Kidney glomerular epithelial cell (primary cell): ENCODE measurements at regions not wholly inside any gene's neighbourhood (a gene's known extent, or its start where the extent isn't known, plus 50 kb on each side); places are given as distances from the start of the nearest gene placed in this dataset.
"Not testable (repeated sequence)": the region's sequence is repeated elsewhere in the genome, so short reads cannot be mapped to it uniquely, and the experiment has no call there.

Experiments
- DNase-seq: peaks from one replicate; lab custom pipeline; 2025; lab: John Stamatoyannopoulos, UW

DNA sequence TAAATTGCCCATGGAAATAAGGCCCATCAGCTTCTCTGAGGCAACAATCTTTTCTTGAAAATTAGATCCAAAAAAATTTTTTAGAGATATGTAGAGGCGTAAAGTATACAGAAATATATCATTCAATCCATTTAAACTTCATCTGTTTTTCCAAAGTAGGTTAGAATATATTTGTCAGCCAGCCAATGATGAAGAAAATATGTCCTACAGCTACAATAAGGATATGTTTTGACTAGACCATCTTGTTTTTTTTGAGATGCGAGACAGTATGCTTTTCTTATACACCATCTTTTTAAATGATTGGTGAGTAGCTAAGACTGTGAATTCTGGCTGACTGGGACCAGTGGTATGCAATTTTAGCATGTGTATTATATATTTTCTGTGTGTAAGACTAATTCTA is 630.4 kb upstream of the CNTN5 start:
- DNase-seq, result no peak

DNA sequence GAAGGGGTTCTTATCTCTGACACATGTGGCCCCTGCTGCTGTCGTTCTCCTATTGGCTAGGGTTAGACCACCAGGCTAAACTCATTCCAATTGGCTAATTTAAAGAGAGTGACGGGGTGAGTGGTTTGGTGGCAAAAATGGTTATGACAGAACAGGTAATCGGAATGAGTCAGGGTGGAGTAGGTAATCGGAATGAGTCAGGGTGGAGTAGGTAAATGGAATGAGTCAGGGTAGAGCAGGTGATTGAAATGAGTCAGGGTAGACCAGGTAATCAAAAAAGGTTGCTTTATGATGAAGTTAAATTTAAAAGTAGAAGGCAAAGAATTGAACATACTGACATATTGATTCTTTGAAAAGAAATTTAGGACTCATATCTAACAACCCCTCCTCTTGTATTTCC is 626.2 kb upstream of the CNTN5 start:
- not testable (repeated sequence) for DNase-seq

DNA sequence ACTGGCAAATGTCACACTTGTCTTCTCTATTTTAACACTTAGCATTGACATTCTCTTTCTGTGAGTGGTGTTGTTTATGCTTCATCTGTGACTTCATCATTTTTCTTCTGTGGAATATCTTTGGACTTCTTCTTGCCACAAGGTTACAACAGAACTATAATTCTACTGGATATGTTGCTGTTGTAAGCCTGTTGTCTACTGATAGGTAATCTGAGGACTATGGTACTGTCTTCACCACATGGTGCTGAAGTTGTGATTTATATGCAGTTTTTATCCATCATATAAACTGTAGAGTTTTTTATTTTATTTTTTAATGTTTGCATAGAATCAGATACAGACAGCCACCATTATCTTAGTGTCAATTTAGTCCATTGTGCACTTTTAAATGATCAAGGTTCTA is 622.2 kb upstream of the CNTN5 start:
- no peak for DNase-seq

DNA sequence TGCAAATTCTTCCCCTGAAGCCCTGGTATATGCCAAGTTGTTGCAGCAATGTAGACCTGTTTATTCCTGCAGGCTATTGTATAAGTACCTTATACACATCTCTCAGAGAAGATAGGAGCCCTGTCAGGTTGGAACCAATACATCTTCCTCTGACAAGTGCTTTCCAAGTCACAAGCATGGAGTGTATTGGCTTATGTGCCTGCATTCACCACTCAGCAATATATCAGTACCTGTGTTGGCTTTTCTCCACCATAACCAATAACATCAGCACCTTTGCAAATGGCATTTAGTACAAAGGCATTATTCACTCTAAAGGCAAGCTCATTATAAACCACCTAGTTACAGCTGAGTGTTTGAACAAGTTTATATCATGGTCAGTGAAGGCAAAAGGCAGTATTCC is 611.7 kb upstream of the CNTN5 start:
- no peak for DNase-seq

DNA sequence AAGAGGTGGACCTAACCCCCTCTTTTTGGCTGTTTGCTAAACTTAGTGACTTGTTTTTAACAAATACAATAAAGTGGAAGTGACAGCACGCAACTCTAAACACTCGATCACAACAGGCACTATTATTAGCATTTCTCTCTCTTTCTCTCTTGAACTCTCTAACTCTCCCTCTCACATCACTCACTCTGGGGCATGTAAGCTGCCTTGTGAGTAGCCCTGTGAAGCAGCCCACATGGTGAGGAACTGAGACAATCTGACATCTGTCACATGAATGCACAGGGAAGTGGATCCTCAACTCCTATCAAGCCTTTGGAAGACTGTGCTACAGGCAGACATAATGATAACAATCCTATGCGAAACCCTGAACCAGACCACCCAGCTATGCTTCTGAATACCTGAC is 609.0 kb upstream of the CNTN5 start:
- no peak for DNase-seq

DNA sequence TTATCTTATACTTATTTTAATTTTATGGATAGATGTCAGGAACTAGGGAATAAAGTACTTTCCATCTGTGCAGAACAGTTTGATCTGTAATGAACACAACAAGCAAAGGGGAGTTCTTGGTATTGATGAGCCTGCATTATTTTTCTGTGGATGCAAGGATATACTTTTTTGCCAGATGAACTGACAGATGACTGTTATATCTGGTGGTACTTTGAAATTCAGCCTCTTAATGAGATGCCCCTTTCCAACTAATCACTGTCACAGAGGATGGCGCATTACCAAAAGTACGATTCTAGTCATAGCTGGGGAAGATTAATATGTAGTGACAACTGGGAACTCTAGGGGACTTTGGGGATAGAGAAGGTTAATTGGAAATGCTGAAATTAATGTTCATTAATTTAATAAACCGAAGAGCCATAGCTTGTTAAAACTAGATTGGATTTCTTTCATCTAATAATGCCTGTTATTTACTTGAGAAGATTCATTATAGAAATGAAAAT is 603.4 kb upstream of the CNTN5 start:
- no peak for DNase-seq

DNA sequence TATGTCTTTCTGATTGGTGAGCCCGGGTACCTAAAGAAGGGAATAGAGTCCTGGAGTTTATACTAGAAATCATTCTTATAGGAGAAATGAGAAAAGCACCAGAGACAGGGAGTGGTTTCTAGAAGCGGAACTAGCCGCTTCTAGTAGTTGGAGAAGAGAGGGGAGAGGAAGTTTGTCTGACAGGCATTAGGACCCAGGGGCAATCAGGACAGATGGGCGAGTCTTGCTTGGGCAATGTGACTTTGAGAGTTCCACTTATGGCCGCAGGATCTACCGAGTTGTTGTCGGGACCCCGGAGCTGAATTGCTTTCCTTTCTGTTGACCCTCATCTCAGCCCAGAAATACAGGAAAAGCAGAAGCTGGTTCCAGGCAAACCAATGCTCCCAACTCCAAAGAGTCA is 596.8 kb upstream of the CNTN5 start:
- DNase-seq, result no peak

DNA sequence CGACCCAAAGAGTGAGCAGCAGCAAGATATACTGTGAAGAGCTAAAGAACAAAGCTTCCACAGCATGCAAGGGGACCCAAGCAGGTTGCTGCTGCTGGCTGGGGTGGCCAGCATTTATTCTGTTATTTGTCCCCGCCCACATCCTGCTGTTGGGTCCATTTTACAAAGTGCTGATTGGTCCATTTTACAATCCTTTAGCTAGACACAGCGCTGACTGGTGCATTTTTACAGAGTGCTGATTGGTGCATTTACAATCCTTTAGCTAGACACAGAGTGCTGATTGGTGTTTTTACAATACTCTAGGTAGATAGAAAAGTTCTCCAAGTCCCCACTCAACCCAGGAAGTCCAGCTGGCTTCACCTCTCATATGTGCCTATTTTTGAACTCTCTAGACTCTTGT is 596.0 kb upstream of the CNTN5 start:
- DNase-seq, result not testable (repeated sequence)

DNA sequence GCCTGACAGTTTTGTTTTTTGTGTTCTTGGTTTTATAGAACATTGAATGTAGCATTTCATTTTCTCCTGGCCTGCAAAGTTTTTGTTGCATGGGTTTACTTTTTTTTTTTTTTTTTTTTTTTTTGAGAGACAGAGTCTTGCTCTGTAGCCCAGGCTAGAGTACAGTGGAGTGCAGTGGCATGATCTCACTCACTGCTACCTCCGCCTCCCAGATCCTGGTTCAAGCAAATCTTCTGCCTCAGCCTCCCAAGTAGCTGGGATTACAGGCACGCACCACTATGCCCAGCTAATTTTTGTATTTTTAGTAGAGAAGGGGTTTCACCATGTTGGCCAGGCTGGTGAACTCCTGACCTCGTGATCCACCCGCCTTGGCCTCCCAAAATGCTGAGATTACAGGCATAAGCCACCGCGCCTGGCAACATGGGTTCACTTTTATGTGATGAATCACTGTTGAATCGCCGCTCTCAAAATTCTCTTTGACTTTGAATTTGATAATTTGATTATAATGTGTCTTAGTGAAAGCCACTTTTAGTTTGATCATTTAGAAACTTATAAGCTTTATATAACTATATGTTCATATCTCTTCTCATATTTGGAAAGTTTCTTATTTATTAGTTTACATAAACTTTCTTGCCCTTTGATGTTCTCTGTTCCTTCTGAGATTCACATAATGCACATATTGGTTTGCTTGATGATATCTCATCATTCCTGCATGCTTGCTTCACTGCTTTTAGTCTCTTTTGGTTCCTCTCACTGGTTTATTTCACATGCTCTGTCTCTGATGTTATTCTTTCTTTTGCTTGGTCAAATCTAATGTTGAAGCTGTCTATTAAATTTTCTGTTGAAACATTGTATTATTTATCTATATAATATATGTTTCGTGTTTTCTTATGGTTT is 589.0 kb upstream of the CNTN5 start:
- no peak for DNase-seq

DNA sequence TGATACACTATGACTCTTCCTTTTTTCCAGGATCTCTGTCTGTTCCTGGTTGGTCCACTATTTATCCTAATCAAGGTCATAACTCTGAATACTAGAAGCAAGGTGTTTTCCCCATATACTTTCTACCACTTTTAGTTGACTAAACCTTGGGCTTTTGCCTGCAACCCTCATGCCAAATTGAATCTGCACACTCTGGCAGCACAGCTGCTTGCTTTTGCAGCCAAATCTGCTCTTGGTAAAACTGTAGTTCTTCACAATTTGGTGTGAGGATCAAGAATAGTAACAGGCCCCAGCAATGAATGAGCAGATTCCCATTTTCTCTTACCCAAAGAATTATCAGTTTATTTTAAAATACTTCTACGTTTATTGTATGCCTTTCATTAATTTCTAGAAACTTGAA is 586.5 kb upstream of the CNTN5 start:
- DNase-seq, result no peak

DNA sequence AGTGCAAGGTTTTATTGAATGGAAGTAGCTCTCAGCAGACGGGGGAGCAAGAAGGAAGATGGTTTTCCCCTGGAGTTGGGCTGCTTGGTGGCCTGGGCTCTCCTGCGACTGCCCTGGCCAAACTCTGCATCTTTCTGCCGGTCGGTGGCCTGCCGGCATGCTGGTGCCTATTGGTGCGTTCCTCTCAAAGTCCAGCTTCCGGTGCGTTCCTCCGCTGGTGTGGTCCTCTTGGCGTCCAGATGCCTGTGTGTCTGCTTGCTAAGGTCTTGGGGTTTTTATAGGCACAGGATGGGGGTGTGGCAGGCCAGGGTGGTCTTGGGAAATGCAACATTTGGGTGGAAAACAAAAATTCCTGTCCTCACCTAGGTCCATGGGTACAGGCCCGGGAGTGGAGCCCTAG is 567.4 kb upstream of the CNTN5 start:
- no peak for DNase-seq

DNA sequence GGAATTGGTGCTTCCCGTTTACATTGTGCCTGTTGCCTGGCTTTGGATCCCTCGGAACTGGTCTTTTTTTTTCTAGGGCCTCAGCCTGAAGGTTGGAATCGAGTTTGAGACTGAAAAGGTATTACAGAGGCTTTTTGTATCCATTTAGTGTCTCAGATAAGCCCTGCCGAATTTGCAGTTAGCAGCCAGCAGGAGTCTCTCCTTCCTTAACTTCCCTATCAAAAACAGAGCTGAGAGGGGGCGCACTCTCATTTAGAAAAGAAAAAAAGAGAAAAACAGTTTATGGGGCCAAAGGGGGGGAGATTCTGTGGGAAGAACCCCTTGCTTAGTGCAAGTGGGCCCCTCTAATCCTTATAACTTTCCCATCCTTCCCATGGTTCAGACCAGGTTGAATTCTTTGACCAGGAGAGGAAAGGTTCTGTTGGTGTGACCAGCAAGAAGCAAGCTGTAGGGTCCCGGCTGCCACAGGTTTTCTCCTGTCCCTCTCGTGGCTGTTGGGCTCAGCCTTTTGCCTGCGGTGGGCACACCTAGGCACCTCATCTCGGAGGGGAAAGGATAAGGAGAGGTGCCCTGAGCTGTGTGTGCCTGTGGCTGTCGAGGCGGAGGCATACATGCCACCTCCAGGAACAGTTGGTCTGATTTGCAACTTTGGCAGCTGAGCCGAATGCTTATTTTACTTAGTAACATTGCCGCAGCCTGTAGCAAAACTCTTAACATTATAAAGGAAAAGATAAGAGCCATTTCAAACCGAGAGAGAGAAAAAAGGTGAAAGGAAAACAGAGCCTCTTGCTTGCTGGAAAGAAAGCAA is 565.0 kb upstream of the CNTN5 start:
- DNase-seq, result no peak

DNA sequence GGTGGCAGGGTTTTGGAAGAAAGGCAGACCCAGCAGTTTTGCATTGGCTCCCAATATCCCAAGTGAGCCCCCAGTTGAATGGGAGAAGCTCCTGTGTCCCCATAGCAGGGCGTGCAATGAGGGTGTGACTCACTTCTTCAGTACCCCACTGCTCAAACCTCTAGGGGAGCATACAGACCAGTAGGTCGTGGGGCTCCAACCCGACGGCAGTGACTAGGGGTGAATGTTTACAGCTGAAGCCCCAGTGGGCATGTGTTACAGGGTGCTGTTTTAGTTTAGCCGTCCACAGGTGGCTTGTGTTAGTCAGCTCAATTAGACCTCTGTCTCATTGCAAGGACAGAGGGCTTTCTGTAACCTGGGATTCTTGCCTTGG is 564.5 kb upstream of the CNTN5 start:
- no peak for DNase-seq

DNA sequence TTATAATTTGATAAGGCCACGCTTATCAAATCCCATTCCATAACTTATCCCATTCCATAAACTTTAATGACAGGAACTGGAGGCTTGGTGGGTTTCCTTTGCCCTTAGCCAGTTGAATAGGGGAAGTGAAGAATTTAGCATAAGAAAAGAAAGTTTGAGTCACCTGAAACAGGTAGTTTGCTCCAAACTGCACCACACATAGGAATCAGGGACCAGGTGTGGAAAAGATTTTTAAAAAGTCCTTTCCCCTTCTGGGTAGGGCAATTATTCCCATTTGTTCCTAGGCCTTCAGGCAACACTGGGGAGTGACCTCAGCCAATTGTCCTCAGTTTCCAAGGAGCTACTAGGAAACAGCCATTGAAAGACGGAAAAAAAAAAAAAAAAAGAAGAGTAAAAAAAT is 525.7 kb upstream of the CNTN5 start:
- DNase-seq, result no peak

DNA sequence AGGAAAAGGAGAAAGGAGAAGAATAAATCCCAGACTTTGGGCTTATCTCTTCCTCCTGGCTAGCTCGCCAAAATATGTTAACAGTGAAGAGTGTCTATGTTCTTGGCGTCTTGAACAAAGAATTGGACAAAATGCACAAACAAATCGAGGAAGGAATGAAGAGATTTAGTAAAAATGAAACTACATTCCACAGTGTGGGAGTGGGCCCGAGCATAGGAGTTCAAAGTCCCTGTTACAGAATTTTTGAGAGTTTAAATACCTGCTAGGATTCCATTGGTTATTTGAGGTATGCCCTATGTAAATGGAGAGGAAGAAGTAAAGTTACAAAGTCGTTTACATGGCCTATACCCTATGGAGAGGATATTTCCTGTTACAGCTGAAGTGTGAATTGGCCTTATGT is 525.1 kb upstream of the CNTN5 start:
- no peak for DNase-seq

DNA sequence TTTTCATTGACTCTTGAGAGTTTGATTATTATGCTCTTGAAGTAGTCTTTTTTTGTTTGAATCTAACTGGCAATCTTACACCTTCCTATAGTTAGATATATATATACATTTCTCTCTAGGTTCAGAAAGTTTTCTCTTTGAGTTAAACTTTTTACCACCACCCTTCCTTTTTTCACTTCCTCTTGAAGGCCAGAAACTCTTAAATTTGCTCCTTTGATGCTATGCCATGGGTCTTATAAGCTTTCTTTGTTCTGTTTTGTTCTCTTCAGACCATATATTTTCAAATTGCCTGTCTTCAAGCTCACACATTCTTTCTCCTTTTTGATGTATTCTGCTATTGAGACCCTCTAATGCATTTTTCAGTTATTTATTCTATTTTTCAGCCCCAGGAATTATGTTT is 513.5 kb upstream of the CNTN5 start:
- DNase-seq, result no peak

DNA sequence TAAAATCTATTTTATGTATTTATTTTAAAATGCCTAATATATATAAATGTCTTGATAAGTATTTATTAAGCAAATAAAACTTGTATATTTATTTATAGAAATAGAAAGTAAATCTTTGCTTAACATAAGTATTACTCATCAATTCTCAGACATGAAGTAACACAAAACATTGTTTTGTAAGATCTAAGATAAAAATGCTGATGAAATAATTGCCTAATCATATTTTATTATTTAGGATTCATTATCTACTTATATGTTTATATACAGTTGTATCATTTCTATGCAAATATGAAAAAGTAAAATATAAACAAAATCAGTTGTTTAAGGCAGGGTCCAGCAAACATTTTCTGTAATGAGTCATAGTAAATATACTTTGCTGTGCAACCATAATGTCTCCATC is 507.8 kb upstream of the CNTN5 start:
- DNase-seq, result no peak

DNA sequence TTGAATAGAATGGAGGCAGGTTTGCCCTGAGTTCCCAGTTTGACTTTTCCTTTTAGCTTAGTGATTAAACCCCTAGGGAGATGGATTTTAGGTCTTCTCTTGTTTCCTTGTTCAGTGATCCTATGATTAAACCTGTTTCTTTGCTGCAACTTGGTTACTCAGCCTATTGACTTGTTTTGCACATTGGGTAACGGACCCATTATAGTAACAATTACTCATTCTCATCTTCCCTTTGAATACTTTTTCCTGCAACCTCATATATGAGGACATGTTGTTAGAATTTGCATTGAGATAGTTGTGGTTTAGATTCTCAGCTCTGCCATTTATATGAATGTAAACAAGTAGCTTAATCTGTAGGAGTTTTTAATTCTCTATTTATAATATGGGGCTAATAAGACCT is 489.2 kb upstream of the CNTN5 start:
- no peak for DNase-seq

DNA sequence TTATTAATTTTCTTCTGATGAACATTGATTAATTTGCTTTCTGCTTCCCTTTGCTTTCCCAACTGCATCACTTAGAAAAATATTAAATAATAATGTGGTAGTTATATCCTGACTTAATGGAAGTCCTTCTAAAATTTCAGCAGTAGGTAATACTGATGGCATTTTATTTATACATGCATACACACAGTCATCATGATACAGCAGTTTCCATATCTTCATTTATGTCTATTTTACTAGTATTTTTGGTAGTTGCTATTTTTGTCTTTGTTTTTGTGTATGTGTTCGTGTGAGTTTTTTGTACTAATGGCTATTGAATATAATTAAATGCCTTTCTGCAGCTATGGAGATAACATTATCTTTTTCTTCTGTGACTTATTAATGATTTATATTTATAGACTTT is 484.7 kb upstream of the CNTN5 start:
- no peak for DNase-seq

DNA sequence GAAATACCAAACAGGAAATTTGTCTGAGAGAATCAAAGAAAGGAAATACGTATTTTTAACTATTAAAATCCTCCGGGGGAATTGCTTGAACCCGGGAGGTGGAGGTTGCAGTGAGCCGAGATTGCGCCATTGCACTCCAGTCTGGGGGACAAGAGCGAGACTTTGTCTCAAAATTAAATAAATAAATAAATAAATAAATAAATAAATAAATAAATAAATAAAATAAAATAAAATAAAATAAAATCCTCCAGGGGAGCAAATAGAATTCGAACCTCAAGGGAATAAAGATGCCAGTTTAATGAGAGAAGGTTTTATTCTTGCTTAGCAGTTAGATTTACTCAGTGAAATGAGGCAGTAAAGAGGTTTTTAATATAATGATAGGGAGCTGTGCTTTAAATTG is 482.4 kb upstream of the CNTN5 start:
- DNase-seq, result not testable (repeated sequence)

DNA sequence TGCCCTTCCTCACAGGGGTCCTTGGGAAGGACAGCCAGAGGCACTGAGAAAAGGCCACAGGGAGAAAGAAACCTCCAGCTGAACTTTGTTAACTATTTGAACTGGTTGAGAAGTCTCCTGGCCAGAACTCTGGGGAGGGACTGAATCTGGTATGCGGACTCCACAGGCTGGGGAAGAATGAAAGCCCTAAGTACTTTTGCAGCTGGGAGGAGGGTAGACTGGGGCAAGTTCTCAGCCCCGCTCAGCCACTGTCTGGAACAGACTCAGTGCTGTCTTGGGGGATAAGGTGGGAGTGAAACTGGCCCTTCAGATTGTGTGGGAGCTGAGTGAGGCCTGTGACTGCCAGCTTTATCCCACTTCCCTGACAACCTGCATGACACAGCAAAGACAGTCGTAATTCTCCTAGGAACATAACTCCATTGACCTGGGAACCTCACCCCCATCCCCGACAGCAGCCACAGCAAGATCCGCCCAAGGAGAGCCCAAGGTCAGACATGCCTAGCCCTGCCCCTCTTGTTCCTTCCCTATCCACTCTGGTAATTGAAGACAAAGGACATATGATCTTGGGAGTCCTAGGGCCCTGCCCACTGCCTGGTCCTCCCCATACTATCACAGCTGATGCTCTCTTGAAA is 475.1 kb upstream of the CNTN5 start:
- DNase-seq, result no peak

DNA sequence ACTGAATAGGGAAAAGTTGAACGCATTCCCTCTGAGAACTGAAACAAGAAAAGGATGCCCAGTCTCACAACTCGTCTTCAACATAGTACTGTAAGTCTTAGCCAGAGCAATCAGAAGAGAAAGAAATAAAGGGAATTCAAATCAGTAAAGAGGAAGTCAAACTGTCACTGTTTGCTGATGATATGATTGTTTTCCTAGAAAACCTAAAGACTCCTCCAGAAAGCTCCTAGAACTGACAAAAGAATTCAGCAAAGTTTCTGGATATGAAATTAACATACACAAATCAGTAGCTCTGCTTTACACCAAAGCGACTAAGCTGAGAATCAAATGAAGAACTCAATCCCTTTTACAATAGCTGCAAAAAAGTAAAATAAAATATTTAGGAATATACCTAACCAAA is 471.2 kb upstream of the CNTN5 start:
- no peak for DNase-seq

DNA sequence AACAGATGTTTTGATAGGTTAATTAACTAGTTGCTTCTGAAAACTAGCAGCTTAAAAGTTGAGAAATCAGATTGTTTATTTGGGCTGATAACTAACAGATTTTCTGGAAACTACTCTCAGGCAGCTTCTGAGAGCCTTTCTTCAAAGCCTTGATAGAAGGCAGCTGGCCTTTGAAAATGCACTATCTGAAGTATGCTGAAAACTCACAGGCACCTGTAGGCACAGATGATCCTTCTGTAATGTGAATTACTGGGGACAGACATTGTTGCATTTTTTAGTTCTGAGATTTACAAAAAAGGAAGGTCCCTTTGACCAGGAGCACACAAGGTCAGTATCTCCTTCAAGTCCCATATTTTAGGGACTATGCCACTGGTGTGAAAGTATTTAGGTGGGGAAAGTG is 460.8 kb upstream of the CNTN5 start:
- no peak for DNase-seq
